RWPE2 (cell line): ENCODE measurements at regions not wholly inside any gene's neighbourhood (a gene's known extent, or its start where the extent isn't known, plus 50 kb on each side); places are given as distances from the start of the nearest gene placed in this dataset.

ENCODE experiments used
- ATAC-seq: fragments of 200-7000 bp; cut with Tn5 transposase; 3 replicates; pipeline ENCODE4 v1.9.1; 2021; ENCODE audit warnings: low read depth
- DNase-seq: peaks from one replicate; pipeline ENCODE4 v3.0.0-alpha.2; 2020; ENCODE audit warnings: low spot score
- H3K27ac ChIP-seq: fragments of 450-650 bp; 2 replicates; pipeline ENCODE4 v1.5.1; 2017; ENCODE audit warnings: mild to moderate bottlenecking; ENCODE audit not compliant: poor library complexity, severe bottlenecking
- H3K27me3 ChIP-seq: fragments of 250-450 bp; sonication (Bioruptor Pico); 2 replicates; pipeline ENCODE4 v1.5.1; 2021; ENCODE audit warnings: mild to moderate bottlenecking, moderate library complexity; ENCODE audit not compliant: insufficient read depth, poor library complexity, severe bottlenecking
- H3K36me3 ChIP-seq: fragments of 250-450 bp; sonication (Bioruptor Pico); 2 replicates; pipeline ENCODE4 v1.5.1; 2020; ENCODE audit warnings: low read depth, mild to moderate bottlenecking, moderate library complexity
- H3K4me1 ChIP-seq: fragments of 250-450 bp; sonication (Bioruptor Pico); 2 replicates; pipeline ENCODE4 v1.5.1; 2021; ENCODE audit warnings: mild to moderate bottlenecking, moderate library complexity; ENCODE audit not compliant: insufficient read depth, poor library complexity, severe bottlenecking
- H3K4me3 ChIP-seq: fragments of 250-450 bp; sonication (Bioruptor Pico); 2 replicates; pipeline ENCODE4 v1.5.1; 2021; ENCODE audit warnings: mild to moderate bottlenecking, moderate library complexity; ENCODE audit not compliant: severe bottlenecking
- H3K9me3 ChIP-seq: fragments of 250-450 bp; sonication (Bioruptor Pico); 2 replicates; pipeline ENCODE4 v1.5.1; 2021; ENCODE audit warnings: mild to moderate bottlenecking, moderate library complexity; ENCODE audit not compliant: severe bottlenecking
- CTCF ChIP-seq: fragments of 450-650 bp; IDR thresholded peaks from one replicate; pipeline ENCODE4 v1.5.1; 2017; ENCODE audit warnings: mild to moderate bottlenecking, moderate library complexity; ENCODE audit not compliant: poor library complexity, severe bottlenecking

- H3K27ac ChIP-seq = no peak overlapping the region
These were observed 141.5 kb upstream of the ROPN1 start for GRCh38 chr3:124133366-124133940.

GRCh38 chr3:124137216-124137615, 145.3 kb upstream of the ROPN1 start:
- ATAC-seq (no peak), DNase-seq (no peak)
- Histone ChIP-seq H3K4me3 (no peak overlapping the region), H3K9me3 (no peaks in the 10 kb centered on the region), H3K27ac (no peak overlapping the region), H3K36me3 (no peaks in the 10 kb centered on the region), H3K27me3 (no peaks in the 10 kb centered on the region), H3K4me1 (no peaks in the 10 kb centered on the region)
- no peak for TF ChIP-seq CTCF

More at GRCh38 chr3:124133366-124133940, 141.5 kb upstream of the ROPN1 start:
- no peak for DNase-seq
- no peak for ATAC-seq
- Histone ChIP-seq H3K9me3 (no peaks in the 10 kb centered on the region), H3K27me3 (no peaks in the 10 kb centered on the region), H3K4me3 (no peak overlapping the region), H3K36me3 (no peaks in the 10 kb centered on the region), H3K4me1 (no peaks in the 10 kb centered on the region)
- no peak for TF ChIP-seq CTCF

GRCh38 chr3:124138148-124138547, 146.2 kb upstream of the ROPN1 start:
- Histone ChIP-seq H3K36me3 (no peaks in the 10 kb centered on the region), H3K4me1 (no peaks in the 10 kb centered on the region), H3K4me3 (no peak overlapping the region), H3K9me3 (no peaks in the 10 kb centered on the region), H3K27me3 (no peaks in the 10 kb centered on the region), H3K27ac (no peak overlapping the region)
- DNase-seq (no peak), ATAC-seq (no peak)
- TF ChIP-seq CTCF = no peak

GRCh38 chr3:124140746-124141145, 148.8 kb upstream of the ROPN1 start:
- Histone ChIP-seq H3K9me3 (no peaks in the 10 kb centered on the region), H3K27ac (no peak overlapping the region), H3K4me3 (no peak overlapping the region), H3K27me3 (no peaks in the 10 kb centered on the region), H3K4me1 (no peaks in the 10 kb centered on the region), H3K36me3 (no peaks in the 10 kb centered on the region)
- TF ChIP-seq CTCF = no peak
- no peak for ATAC-seq
- DNase-seq = no peak

DNA sequence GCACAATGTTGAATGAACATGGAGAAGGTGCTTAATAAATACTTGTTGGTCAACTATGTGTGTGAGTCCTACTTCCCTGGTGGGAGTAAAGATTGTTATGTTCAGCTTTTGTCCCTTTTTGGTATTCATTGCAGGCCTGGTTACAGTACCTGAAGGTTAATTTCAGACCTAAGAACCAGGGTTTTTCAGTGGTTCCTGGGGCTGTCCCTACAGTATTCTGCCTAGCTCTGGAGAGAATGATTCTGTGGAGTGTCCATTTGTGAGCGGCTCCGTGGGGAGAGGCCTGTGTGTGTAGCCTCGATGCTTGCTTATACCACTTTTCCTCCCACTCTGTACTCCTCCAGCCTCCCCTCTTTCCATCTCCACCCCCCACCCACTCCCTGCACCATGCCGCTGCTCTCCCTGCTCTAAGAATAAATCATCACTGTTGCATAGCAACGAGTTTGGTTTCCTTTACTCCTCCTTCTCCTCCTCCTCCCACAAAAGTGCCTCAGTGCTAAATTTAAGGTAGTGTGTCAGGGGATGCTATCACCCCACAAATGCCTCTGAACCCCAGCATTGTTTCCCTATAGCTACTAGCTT, 150.6 kb upstream of the ROPN1 start:
- DNase-seq (no peak), ATAC-seq (no peak)
- Histone ChIP-seq H3K36me3 (no peaks in the 10 kb centered on the region), H3K27ac (no peak overlapping the region), H3K9me3 (no peaks in the 10 kb centered on the region), H3K4me3 (no peak overlapping the region), H3K4me1 (no peaks in the 10 kb centered on the region), H3K27me3 (no peaks in the 10 kb centered on the region)
- no peak for TF ChIP-seq CTCF
